GM18868 (cell line): ENCODE measurements at regions not wholly inside any gene's neighbourhood (a gene's known extent, or its start where the extent isn't known, plus 50 kb on each side); places are given as distances from the start of the nearest gene placed in this dataset.
A peak's percentile ranks its signal among the peaks of the same experiment; 100 is the strongest.

Source experiments
- ATAC-seq: cut with Tn5 transposase; IDR thresholded peaks from one replicate; pipeline ENCODE4 v1.9.1; 2021; ENCODE audit warnings: mild to moderate bottlenecking, moderate library complexity; ENCODE audit not compliant: unreplicated experiment

DNA sequence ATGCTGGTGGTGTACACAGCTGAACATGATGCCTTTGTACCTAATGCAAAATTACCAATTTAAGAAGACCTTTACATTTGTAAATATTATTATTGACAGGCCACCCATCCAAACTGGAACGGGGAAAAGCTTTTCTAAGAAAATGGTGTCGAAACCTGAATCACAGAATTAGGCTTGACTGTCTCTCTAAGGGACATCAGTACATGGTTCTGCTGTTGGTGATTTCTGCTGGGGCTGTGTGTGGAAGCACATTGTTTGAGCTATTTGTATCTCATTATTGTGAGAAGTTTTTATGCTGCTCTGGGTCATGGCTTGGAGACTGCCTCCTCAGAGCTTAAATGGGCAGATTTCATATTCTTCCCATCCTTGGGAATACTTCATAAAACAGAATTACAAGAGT, 420.9 kb upstream of the POU3F3 start:
- ATAC-seq: no peak

DNA sequence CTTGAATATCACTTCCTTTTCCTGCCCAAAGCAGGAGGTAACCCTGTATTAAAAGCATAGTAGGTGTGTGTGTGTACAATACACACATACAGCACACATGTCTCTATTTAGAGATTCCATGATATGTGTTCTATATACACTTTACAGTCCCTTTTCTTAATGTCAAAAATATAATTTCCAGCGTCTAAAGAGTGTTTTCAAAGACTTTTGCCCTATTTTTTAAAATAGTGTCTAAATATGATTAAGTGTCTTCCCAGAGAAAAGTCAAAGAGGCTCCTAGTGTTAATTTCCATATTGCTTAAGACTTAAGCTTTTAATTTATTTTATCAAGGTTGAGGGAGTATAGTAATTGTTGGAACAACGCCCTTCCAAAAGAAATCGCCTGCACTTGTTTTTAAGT, 420.3 kb upstream of the POU3F3 start:
- ATAC-seq: no peak

DNA sequence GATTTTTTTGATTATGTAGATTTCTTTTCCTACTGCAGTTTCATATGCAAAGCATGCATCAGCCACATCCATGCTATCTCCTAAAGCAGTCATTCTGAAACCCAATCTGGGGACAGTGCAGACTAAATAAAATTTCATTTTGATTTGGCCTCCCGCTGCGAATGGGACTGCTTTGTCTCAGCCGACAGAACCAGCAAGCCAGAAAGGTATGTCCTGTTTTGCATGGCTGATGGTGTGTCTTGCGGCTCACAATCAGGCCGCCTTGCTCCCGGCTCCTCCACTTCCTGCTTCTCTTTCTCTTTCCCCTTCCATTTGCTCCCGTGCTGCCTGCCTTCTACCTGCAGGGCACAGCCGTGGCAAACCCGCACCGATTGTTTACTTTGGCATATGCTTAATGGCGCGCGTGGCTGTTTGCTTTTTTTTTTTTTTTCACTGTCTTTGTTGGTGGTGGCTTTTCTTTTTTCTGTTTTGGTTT, 419.6 kb upstream of the POU3F3 start:
- ATAC-seq: peak; percentile 86

DNA sequence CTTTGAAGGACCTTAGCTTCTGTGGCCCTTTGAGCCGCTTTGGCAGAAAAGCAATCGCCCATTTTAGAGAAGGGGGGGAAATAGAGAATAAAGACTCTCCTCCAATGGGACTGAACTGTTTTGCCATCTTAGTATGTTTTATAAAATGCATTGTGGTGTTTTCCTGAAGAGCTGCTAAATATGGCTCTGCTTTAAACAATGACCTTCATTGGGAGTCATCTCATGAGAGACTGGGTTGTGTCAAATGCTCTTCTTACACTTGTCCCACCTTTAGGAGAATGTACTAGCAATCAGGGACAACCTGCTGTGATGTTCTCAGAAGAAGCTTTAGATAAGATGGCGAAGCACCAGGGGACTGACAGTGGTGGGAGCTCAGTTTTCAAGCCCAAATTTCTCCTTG, 418.9 kb upstream of the POU3F3 start:
- ATAC-seq: no peak

DNA sequence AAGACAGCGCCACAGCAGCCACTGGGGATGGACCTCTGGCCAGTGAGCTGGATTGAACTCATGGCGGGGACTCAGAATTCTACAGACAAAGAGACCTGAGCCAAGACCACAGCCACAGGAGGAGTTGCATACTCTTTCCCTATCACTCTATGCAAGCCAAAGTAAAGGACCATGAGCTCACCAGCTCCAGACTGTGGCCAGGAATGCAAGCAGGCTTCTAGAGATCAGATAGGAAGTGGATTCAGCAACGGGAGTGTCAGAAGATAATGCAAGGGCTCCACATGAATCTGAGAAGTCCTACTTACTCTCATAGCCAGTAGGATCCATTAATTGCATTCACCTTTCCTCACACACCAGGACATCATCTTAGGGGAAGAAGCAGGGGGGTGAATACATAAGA, 415.4 kb upstream of the POU3F3 start:
- no peak for ATAC-seq

DNA sequence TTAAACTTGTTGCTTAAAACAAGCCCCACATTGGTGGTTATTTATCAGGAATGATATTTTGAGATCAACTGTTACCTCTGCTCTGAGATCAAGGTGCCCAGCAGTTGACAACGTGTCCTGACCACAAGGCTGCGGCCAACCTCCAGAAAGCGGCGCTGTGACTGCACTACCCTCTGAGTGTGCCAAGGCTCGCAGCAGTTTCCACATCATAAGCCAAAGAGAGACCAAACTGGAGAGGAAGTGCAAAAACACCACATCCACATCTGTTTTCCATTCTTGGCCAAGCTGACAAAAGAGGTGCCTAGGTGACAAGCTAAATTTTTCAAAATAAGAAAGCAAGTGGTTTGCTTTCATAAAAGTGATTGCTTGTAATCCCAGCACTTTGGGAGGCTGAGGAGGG, 410.8 kb upstream of the POU3F3 start:
- no peak for ATAC-seq

DNA sequence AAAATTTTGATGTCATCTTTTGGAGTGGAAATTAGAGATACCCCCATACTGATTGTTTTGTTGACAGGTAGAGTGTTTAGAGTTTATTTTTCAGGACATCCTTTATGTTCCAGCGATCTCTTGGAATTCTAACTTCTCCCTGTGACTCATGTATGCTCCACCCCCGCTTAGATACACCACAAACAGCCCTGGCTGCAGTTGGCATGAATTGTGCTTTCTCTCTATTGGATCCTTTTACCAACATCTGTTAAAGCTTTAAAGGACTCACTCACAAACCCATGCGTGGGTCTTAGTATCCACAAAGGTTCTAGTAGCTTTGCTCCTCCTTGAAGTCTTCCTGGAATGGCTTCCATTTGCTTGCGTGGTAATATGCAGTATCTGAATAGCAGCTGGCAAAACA, 409.5 kb upstream of the POU3F3 start:
- ATAC-seq: no peak

DNA sequence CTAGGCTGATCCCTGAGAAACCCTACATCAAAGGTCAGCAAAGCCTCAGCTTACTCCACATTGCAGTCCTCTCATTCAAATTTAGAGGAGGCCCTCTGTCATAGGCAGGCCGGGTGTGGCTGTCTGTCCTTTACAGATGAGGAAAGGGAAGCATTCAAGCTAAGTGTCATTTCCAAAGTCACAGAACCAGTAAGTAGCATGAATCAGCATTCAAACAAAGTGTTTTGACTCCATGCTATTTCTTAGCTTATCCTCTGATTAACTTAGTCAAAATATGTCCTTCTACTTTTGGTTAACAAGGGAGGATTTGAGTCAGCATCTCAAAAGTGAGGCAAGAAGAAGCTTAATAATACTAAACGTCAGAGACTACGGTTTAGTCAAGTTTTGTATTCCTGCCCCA, 409.0 kb upstream of the POU3F3 start:
- peak; percentile 42 for ATAC-seq

DNA sequence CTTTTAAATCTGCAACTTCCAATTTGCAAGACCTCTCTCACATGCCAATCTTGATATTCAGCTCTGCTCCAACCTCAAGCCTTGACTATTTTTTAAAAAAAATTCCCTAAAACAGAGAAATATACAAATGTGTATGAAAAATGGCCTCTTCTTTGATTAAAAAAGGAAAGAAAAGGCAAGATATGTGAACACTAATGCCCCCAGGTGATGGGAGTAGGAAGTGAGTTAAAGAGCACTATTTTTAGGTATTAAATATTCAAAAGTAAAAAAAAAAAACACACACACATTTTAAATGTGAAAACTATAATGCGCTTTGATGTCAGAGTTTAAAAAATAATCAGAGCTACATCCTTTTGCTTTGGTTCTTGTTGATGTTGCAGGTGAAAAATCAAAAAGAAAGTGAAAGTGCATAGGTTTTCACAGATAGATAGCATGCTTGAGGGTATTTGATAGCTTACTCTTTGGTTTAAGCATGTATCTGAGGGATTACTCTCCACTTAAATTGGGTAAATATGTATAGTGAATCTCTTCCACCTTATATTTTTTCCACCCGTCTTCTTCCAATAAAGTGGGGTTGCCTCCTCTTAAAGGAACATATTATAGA, 406.0 kb upstream of the POU3F3 start:
- ATAC-seq: peak; percentile 58

DNA sequence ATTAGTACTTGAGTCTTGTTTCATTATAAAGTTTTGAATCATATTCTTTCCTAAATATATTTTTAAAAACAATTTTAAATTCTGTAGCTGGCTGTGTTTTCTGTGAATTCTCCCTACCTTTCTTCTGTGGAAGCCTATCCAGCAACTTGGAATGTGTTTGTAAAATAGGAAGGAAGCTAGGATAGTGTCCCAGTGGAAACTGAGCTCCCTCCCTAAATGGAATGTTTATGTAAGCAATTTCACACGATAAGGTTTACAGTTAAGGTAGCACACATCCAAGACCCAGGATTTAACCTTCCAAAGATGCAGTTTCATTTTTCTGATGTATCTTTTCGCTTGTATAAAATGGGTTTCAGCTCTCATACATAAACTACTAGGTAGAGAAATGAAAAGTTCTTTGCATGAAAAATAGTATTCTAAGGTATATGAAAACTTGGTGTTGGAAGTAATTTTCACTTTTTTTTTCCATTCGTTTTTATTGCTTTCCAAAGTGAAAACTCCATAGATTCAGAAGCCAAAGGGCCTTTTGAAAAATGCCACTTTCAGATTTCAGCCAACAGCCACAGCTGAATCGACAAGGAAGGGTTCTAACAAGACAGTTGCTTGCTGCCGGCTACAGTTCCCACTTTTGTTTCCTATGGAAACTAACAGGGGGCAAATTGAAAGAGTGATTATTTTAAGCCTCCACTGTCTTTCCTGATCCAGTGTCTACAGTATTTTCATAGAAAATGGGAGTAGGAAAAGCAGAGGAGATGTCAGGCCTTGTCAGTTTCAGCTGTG, 405.1 kb upstream of the POU3F3 start:
- ATAC-seq: no peak

DNA sequence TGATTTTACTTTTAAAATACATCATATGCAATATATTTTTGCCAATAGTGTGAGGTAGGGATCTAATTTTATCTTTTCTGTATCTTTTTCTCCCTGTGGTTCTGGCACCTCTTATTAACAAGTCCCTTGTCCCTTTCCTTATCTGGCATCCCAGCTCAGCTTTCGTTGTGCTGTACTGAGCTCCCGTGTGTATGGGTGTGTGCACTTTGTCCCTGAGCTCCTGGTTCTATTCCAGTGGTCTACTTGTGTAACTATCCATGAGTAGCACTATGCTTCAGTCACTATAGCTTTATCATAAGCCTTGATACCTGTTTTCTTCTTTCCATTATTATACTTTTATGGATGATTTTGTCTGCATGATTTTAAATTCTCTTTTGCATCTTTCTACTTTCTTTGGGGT, 401.4 kb upstream of the POU3F3 start:
- no peak for ATAC-seq

DNA sequence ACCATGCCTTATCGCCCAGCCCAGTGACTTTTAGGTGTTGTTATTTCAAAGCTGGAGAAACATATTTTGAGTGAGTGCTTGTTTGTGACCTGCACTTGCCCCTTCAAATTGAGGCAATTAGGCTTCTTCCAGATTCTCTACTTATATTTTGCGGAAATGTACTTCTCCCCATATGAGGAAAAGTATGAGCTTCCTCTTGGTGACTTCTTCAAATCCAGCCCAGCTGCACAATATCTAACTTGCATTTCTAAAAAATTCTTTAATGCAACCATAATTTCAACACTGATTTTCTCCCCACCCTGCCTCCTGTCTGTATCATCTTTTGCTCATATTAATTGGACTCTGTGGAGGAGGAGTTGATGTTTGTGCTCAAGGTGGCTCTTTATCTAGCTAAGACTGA, 391.2 kb upstream of the POU3F3 start:
- no peak for ATAC-seq

DNA sequence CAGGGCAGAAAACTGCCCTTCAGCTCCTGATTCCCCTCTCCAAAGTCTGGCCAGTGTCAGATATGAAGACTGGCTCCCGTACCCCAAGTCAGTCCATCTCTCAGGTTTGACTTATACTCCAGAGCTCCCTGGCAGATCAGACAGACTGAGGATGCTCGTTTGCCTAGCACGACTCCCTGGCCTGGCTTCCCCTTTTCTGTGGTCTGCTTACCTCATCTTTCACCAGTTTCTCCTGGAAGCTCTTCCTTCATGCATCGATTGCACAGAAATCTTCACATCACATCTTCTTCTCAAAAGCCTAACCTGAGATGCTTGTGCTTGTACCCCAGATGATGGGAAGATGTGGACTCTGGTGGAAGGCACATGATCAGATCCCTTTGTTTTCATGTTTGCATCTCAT, 387.9 kb upstream of the POU3F3 start:
- ATAC-seq: no peak

DNA sequence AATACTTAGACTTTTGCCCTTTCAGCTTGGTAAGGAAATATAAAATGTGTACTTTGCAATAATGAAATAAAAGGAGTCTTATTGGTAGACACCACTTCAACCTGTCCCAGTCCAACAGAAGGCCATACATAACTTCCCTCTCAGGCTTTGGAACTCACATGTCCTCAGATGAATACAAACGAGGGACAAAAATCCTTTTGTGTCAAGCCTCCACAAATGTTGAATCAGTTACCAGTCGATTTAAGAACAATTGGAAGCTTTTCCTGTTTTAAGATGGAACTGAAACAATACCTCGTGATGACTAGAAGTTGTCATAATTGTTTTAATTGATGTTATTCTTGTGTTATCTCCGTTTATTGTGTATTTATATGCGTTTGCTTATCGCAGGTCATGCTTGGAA, 385.1 kb upstream of the POU3F3 start:
- ATAC-seq: no peak

DNA sequence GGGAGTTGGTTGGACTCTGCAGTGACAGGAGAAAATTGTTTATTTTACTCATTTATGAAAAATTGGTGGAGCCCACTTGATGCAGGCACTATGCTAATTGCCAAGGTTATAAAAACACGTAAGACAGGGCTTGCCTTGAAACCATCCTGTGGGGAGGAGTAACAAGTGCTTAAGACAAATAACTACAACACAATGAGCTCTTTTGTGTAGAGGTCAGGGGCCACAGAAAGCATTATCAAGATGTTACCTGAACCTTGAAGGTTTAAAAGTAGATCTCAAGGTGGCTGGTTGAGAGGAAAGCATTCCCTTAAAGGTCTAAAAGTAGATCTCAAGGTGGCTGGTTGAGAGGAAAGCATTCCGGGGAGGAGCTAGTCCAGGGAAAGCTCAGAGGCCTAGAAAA, 381.8 kb upstream of the POU3F3 start:
- ATAC-seq: no peak

DNA sequence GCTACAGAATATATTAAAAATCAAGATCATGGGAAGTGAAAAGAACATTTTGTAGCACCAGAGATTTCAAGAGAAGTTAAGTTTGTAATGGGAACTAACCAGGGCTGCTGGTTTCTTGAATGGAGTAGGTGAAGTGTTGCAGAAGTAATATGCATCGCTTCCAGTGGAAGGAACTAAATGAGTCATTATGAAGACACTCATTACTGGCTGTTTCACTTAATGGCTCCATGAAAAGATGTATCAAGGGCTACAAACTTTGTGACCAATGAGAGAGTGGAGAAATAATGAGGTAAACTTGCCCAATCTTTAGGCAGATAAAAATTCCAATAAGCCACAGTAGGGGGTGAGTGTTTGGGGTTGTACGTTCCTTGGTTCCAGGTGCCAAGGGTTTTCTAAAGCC, 380.4 kb upstream of the POU3F3 start:
- ATAC-seq: no peak

DNA sequence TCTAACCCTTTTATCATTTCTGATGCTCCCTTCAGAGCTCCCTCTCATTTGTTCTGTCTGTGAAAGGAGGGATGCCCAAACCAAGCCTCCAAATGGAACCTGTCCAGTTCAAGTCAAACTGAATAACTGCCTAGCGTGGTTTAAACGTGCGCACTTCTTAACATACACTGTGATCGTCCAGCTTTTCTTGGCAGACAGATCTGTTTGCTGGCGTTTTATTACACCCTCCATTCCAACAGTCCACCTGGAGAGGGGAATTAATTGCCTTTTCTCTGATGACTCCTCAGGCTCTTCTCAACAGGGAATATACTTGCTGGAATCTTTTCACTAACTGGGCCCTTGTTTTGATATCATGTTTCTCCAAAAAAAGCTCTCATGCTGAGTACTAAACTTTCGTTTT, 379.2 kb upstream of the POU3F3 start:
- no peak for ATAC-seq

DNA sequence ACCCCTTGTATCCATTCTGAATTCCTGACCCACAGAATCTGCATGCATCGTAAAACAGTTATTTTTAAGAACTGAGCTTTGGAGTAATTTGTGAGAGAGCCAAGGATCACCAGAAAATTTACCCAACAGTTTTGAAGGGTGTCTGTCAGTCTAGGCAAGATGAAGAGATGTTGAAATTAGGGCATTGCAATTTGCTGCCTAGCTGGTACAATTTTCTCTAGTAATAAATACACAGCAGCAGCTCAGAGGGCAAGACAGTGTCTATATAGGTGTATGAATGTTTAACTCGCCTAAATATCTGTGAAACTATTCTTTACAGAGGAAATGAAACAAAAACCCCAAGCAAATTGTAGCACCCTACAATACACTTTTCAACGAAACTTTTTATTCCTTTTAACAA, 377.8 kb upstream of the POU3F3 start:
- no peak for ATAC-seq

DNA sequence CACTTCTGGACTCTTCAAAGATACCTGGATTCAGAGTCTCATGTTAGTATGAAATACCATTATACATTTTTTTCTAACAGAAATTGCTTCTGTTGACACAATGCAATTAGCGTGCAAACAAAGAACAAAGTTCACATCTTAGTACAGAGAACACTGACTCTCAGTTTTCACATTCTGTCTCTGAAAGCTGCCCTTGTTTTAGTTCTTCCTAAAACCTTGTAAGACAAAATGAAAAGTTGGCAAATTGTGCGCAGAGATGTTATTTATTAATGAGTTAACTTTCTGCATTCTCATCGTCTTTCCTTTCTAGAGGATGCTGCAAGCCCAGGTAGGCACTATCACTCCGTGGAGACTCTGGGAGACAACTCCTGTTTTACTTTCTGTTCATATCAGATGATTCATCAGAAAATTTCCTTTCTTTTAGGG, 377.3 kb upstream of the POU3F3 start:
- no peak for ATAC-seq

DNA sequence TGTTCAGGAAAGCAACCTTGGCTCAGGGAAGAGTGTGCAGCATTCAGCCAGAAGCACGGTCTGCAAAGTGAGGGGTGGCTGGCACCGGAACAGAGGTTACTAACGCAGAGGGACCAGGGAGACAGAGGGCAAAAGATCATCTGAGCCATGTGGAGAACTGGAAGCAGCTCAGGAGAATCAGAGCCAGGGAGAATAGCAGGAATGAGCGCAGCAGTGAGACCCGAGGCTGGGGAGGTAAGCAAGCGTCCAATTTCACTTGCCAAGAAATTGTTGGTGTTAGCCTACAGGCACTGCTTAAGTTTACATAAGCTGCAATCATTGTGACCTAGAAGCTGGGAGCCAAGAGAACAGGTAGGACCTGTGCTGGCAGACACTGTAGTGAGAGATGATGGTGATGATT, 372.6 kb upstream of the POU3F3 start:
- no peak for ATAC-seq

DNA sequence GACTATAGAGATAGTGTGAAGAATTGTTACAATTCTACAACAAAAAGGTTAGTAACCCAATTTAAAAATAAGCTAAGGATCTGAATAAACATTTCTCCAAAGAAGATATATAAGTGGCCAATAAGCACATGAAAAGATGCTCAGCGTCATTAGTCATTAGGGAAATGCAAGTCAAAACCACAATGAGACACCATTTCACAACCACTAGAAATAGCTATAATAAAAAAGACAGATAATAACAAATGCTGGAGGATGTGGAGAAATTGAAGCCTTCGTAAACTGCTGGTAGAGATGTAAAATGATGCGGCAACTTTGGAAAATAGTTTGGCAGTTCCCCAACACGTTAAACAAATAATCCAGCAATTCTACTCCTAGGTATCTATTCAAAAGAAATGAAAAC, 366.5 kb upstream of the POU3F3 start:
- ATAC-seq: no peak

DNA sequence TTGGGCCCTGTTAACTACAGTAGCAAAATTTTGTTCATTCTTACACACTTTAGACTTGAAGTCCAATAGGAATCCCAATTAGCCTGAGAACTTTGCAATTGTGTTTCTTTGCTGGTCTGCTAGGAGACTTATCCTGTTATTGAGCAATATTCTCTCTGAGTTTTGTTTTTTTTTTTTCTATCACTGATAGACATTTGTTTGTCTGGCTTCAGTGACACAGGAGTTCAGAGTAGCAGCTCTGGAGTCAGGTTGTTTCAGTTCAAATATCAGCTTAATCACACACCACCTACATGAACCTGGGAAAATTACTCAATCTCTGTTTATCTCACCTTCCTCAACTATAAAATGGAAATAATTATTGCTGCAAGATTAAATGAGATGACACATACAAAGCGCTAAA, 360.2 kb upstream of the POU3F3 start:
- ATAC-seq: no peak

DNA sequence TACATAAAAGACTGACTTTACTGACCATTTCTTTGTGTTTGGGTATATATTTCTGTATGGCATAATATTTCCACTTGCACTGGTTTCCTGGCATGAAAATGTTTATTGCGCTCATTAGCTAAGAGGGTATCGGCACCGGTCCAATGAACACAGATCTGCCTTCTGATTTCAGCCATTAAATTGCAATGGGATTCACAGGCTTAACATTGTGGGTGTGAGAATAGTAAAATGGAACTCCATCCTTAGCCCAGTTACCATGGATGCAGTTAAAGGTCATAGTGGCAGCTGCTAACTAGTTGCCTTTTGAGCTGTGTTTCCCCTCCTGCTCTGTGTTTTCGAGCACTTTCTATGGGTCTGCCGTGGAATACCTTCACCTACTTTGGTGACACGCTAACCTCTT, 352.6 kb upstream of the POU3F3 start:
- ATAC-seq: no peak
